IMR-90 (cell line): ENCODE measurements at regions not wholly inside any gene's neighbourhood (a gene's known extent, or its start where the extent isn't known, plus 50 kb on each side); places are given as distances from the start of the nearest gene placed in this dataset.

Experiments used
- ATAC-seq: fragments of 200-7000 bp; cut with Tn5 transposase; 2 replicates; pipeline ENCODE4 v1.9.1; 2020; ENCODE audit warnings: low read depth, mild to moderate bottlenecking, moderate library complexity
- BruUV-seq: library from RNA; stranded (reverse); fragments of 400-500 nt; replicated peaks from 2 replicates; lab custom pipeline; 2021; lab: Mats Ljungman, UMichigan
- CTCF ChIA-PET: fragments of 300-600 bp; formaldehyde crosslinking; extraction: SDS; loops from one replicate; lab custom pipeline; 2021; ENCODE audit warnings: antibody characterized with exemption; lab: Yijun Ruan, JAX
- POLR2A ChIA-PET: fragments of 300-600 bp; sonication (Branson Sonifier 250); formaldehyde crosslinking; loops from one replicate; lab custom pipeline; 2022; ENCODE audit warnings: antibody characterized with exemption; ENCODE audit not compliant: unreplicated experiment; lab: Charles Lee
- DNase-seq: peaks from one replicate; pipeline ENCODE4 v3.0.0; 2013
- H2AFZ ChIP-seq: replicated peaks from 2 replicates; pipeline ENCODE3; 2013; ENCODE audit warnings: low read length, mild to moderate bottlenecking; ENCODE audit not compliant: poor library complexity
- H2AK5ac ChIP-seq: 2 replicates; pipeline ENCODE4 v1.6.1; 2013; ENCODE audit warnings: low read depth, low read length, inconsistent platforms
- H2AK9ac ChIP-seq: replicated peaks from 2 replicates; pipeline ENCODE3; 2013; ENCODE audit warnings: mild to moderate bottlenecking, low read depth, low read length, moderate library complexity; ENCODE audit not compliant: poor library complexity
- H2BK120ac ChIP-seq: 2 replicates; pipeline ENCODE4 v1.6.1; 2013; ENCODE audit warnings: low read depth, low read length, inconsistent platforms
- H2BK15ac ChIP-seq: 3 replicates; pipeline ENCODE4 v1.6.1; 2013; ENCODE audit warnings: low read depth, low read length, inconsistent platforms
- H2BK20ac ChIP-seq: 2 replicates; pipeline ENCODE4 v1.6.1; 2013; ENCODE audit warnings: low read depth, mild to moderate bottlenecking, inconsistent platforms, low read length, moderate library complexity
- H2BK5ac ChIP-seq: 2 replicates; pipeline ENCODE4 v1.6.1; 2013; ENCODE audit warnings: mild to moderate bottlenecking, low read depth, low read length, inconsistent platforms; ENCODE audit not compliant: poor library complexity, severe bottlenecking
- H3K14ac ChIP-seq: replicated peaks from 2 replicates; pipeline ENCODE4 v1.6.1; 2013; ENCODE audit warnings: low read depth, low read length, inconsistent platforms
- H3K18ac ChIP-seq: 2 replicates; pipeline ENCODE4 v1.6.1; 2013; ENCODE audit warnings: low read depth, low read length, control low read depth
- H3K23ac ChIP-seq: 2 replicates; pipeline ENCODE4 v1.6.1; 2013; ENCODE audit warnings: low read depth, low read length, inconsistent platforms
- H3K27ac ChIP-seq: 2 replicates; pipeline ENCODE4 v1.5.1; 2013; ENCODE audit warnings: mild to moderate bottlenecking, control low read depth, low read length; ENCODE audit not compliant: insufficient read depth
- H3K27me3 ChIP-seq: 2 replicates; pipeline ENCODE4 v1.6.1; 2013; ENCODE audit warnings: low read length; ENCODE audit not compliant: control insufficient read depth, insufficient read depth
- H3K36me3 ChIP-seq: 2 replicates; pipeline ENCODE4 v1.6.1; 2013; ENCODE audit warnings: low read length, mixed read lengths; ENCODE audit not compliant: control insufficient read depth, insufficient read depth
- H3K4ac ChIP-seq: 2 replicates; pipeline ENCODE4 v1.6.1; 2013; ENCODE audit warnings: low read depth, low read length, inconsistent platforms
- H3K4me1 ChIP-seq: 2 replicates; pipeline ENCODE4 v1.6.1; 2013; ENCODE audit warnings: low read length, mixed read lengths; ENCODE audit not compliant: control insufficient read depth, insufficient read depth
- H3K4me2 ChIP-seq: 2 replicates; pipeline ENCODE4 v1.6.1; 2013; ENCODE audit warnings: low read depth, mild to moderate bottlenecking, control low read depth, low read length, moderate library complexity
- H3K4me3 ChIP-seq: 2 replicates; pipeline ENCODE4 v1.5.1; 2013; ENCODE audit warnings: low read depth, mild to moderate bottlenecking, control low read depth, low read length, moderate library complexity; ENCODE audit not compliant: insufficient read depth
- H3K56ac ChIP-seq: 2 replicates; pipeline ENCODE4 v1.6.1; 2013; ENCODE audit warnings: low read length, inconsistent platforms; ENCODE audit not compliant: insufficient read depth; ENCODE audit errors: extremely low read depth
- H3K79me1 ChIP-seq, 2 experiments: 2 replicates each; pipeline ENCODE4 v1.6.1; 2013; ENCODE audit warnings: low read length in 2 of 2, inconsistent platforms in 1 of 2, low read depth in 1 of 2
- H3K9ac ChIP-seq: 2 replicates; pipeline ENCODE4 v1.6.1; 2013; ENCODE audit warnings: low read depth, low read length, control low read depth
- H3K9me1 ChIP-seq: 2 replicates; pipeline ENCODE4 v1.6.1; 2013; ENCODE audit warnings: low read length, inconsistent platforms; ENCODE audit not compliant: insufficient read depth
- H3K9me3 ChIP-seq: 2 replicates; pipeline ENCODE4 v1.6.1; 2013; ENCODE audit warnings: low read length; ENCODE audit not compliant: control insufficient read depth, insufficient read depth
- H4K20me1 ChIP-seq: 2 replicates; pipeline ENCODE4 v1.6.1; 2013; ENCODE audit warnings: low read length, inconsistent platforms; ENCODE audit not compliant: insufficient read depth
- H4K5ac ChIP-seq: 2 replicates; pipeline ENCODE4 v1.6.1; 2013; ENCODE audit warnings: mild to moderate bottlenecking, low read depth, low read length, control low read depth
- H4K8ac ChIP-seq, 2 experiments: 2 replicates each; pipeline ENCODE4 v1.6.1; 2013; ENCODE audit warnings: low read depth in 2 of 2, low read length in 2 of 2, control low read depth in 1 of 2, inconsistent platforms in 1 of 2
- H4K91ac ChIP-seq: 2 replicates; pipeline ENCODE4 v1.6.1; 2013; ENCODE audit warnings: low read depth, low read length, inconsistent platforms; ENCODE audit not compliant: insufficient read depth
- BHLHE40 ChIP-seq: fragments of 150-350 bp; IDR thresholded peaks from 2 replicates; pipeline ENCODE4 v1.6.1; 2016; ENCODE audit warnings: mild to moderate bottlenecking, low read depth, low read length
- CEBPB ChIP-seq: IDR thresholded peaks from 2 replicates; pipeline ENCODE4 v1.6.1; 2012; ENCODE audit warnings: low read depth, low read length, improper control_type of control experiment
- CHD1 ChIP-seq: IDR thresholded peaks from 2 replicates; pipeline ENCODE4 v1.6.1; 2012; ENCODE audit warnings: low read depth, low read length, improper control_type of control experiment
- ELK1 ChIP-seq: fragments of 150-350 bp; IDR thresholded peaks from 2 replicates; pipeline ENCODE4 v1.6.1; 2016; ENCODE audit warnings: low read depth, mild to moderate bottlenecking, low read length, moderate library complexity, borderline replicate concordance
- MAZ ChIP-seq: IDR thresholded peaks from 2 replicates; pipeline ENCODE4 v1.6.1; 2012; ENCODE audit warnings: low read depth, mild to moderate bottlenecking, low read length, improper control_type of control experiment, moderate library complexity, borderline replicate concordance
- NFE2L2 ChIP-seq: fragments of 150-350 bp; IDR thresholded peaks from 2 replicates; pipeline ENCODE4 v1.6.1; 2016; ENCODE audit warnings: low read depth, mild to moderate bottlenecking, low read length
- RAD21 ChIP-seq: IDR thresholded peaks from 2 replicates; pipeline ENCODE4 v1.6.1; 2012; ENCODE audit warnings: low read length, improper control_type of control experiment
- RCOR1 ChIP-seq: IDR thresholded peaks from 2 replicates; pipeline ENCODE4 v1.6.1; 2012; ENCODE audit warnings: mild to moderate bottlenecking, low read length, improper control_type of control experiment; ENCODE audit not compliant: insufficient replicate concordance
- RFX5 ChIP-seq: IDR thresholded peaks from 2 replicates; pipeline ENCODE4 v1.8.0; 2012; ENCODE audit warnings: low read depth, mild to moderate bottlenecking, low read length, moderate library complexity
- SMC3 ChIP-seq: fragments of 150-350 bp; IDR thresholded peaks from 2 replicates; pipeline ENCODE4 v1.6.1; 2016; ENCODE audit warnings: low read depth, mild to moderate bottlenecking, antibody characterized with exemption, low read length, moderate library complexity
- USF2 ChIP-seq: fragments of 150-350 bp; IDR thresholded peaks from 2 replicates; pipeline ENCODE4 v1.6.1; 2017; ENCODE audit warnings: mild to moderate bottlenecking, antibody characterized with exemption, low read length, low read depth
- WGBS, 2 experiments: methylation state at CpG; one replicate each; pipeline versions ENCODE4 v1.1.5 to v1.1.7; 2013; ENCODE audit warnings: missing lambda C conversion rate in 2 of 2; ENCODE audit not compliant: insufficient read length in 1 of 2; ENCODE audit errors: extremely low coverage in 2 of 2; 5-methylcytosine and 5-hydroxymethylcytosine counted together
- dilution Hi-C: fragments of 300-500 bp; cut with HindIII; formaldehyde crosslinking; loops from one replicate; pipeline ENCODE4 v1.14.3; 2018; ENCODE audit warnings: low sequenced_read_pairs; ENCODE audit not compliant: unreplicated experiment
- in situ Hi-C: fragments of 300-500 bp; cut with MboI; formaldehyde crosslinking; loops from 3 replicates; pipeline ENCODE4 v1.14.3; 2019; ENCODE audit warnings: low sequenced_read_pairs, inconsistent platforms, mixed read lengths
- intact Hi-C: fragments of 100-400 bp; cut with micrococcal nuclease; formaldehyde crosslinking; loops from 2 replicates; pipeline ENCODE4 v1.10.0; 2022

- TF ChIP-seq MAZ, result no peak
- no peak for TF ChIP-seq USF2
- TF ChIP-seq RAD21, result no peak
- TF ChIP-seq SMC3, result no peak
- no peak for TF ChIP-seq NFE2L2
- TF ChIP-seq BHLHE40, result no peak
- no peak for TF ChIP-seq ELK1
- TF ChIP-seq RCOR1, result no peak
- no peak for TF ChIP-seq CEBPB
- no peak for TF ChIP-seq CHD1
- TF ChIP-seq RFX5, result no peak
- dilution Hi-C loops, result no loop called here
- POLR2A ChIA-PET, result no interaction called here
Measured at GRCh38 chr9:89686126-89686525, 81.3 kb downstream of the GADD45G start.

More at GRCh38 chr9:89686126-89686525, 81.3 kb downstream of the GADD45G start:
- Histone ChIP-seq H3K4ac (no peak overlapping the region), H3K23ac (no peak overlapping the region), H3K14ac (no peak overlapping the region), H3K9me1 (no peaks in the 10 kb centered on the region), H3K4me3 (no peak overlapping the region), H3K27ac (no peak overlapping the region), H4K20me1 (no peaks in the 10 kb centered on the region), H2AK9ac (no peak overlapping the region), H2BK120ac (no peak overlapping the region), H2BK15ac (no peak overlapping the region), H2BK20ac (no peak overlapping the region), H4K5ac (no peak overlapping the region; the same call in 1 of the 2 replicates), H2AK5ac (no peak overlapping the region), H2AFZ (no peak overlapping the region), H3K18ac (0 out of 2 replicates have a peak overlapping the region, but pooled peaks have one; percentile 19), H2BK5ac (no peak overlapping the region), H4K91ac (no peak overlapping the region), H3K79me1 (no peaks in the 10 kb centered on the region), H4K8ac (no peak overlapping the region), H3K4me1 (no peaks in the 10 kb centered on the region), H3K36me3 (no peaks in the 10 kb centered on the region), H3K9ac (no peak overlapping the region), H3K56ac (no peak overlapping the region), H3K4me2 (no peak overlapping the region), H3K27me3 (peaks cover 2% of the 10 kb centered on the region; the same call in 1 of the 2 replicates), H3K9me3 (no peaks in the 10 kb centered on the region)
- DNase-seq (no peak), ATAC-seq (no peak)
- in situ Hi-C loops, result no loop called here
- 34% methylated on average over 3 of the region's 5 CpGs; no CpG with 5 or more reads in 1 of the 2 experiments for WGBS, 2 experiments
- BruUV-seq, result no TSS peak
- intact Hi-C loops, result no loop called here
- CTCF ChIA-PET, result no interaction called here
